Pancreas (tissue), 10 donors: ENCODE measurements at regions not wholly inside any gene's neighbourhood (a gene's known extent, or its start where the extent isn't known, plus 50 kb on each side); places are given as distances from the start of the nearest gene placed in this dataset.
"Not testable (repeated sequence)": the region's sequence is repeated elsewhere in the genome, so short reads cannot be mapped to it uniquely, and the experiment has no call there.

ENCODE experiments used
- ATAC-seq, 4 donors: fragments of 200-7000 bp; cut with Tn5 transposase; one replicate each; pipeline versions ENCODE4 v1.8.0 to v1.9.1; 2020; ENCODE audit warnings: mild to moderate bottlenecking in 4 of 4, moderate library complexity in 4 of 4
- DNase-seq, 6 donors: peaks; one replicate each; pipeline ENCODE4 v3.0.0-alpha.2; 2020
- FAIRE-seq: peaks from 2 replicates; lab custom pipeline; 2012; peaks lifted over from hg19 to GRCh38; lab: Jason Lieb, UNC
- H3K27ac ChIP-seq, 4 donors: fragments of 200-600 bp; sonication (generic); 1 replicate in 3 of 4; 2 replicates in 1 of 4; pipeline versions ENCODE4 v1.5.0 to v1.8.0; 2020
- H3K27me3 ChIP-seq, 4 donors: fragments of 200-600 bp; one replicate each; pipeline ENCODE4 v1.8.0; 2021
- H3K36me3 ChIP-seq, 3 donors: fragments of 200-600 bp; sonication (generic) in 1 of 3; one replicate each; pipeline versions ENCODE4 v1.5.0 to v1.8.0; 2020 to 2021
- H3K4me1 ChIP-seq, 3 donors: fragments of 200-600 bp; one replicate each; pipeline ENCODE4 v1.8.0; 2021
- H3K4me3 ChIP-seq, 4 donors: fragments of 200-600 bp; sonication (generic) in 2 of 4; one replicate each; pipeline versions ENCODE4 v1.5.0 to v1.8.0; 2020 to 2021
- H3K9me3 ChIP-seq, 4 donors: fragments of 200-600 bp; one replicate each; pipeline ENCODE4 v1.8.0; 2021
- CTCF ChIP-seq, 4 donors: fragments of 200-600 bp; sonication (generic) in 3 of 4; IDR thresholded peaks; one replicate each; pipeline versions ENCODE4 v1.5.0 to v1.8.0; 2021; ENCODE audit warnings: antibody characterized with exemption in 4 of 4
- WGBS, 2 donors: extraction: QIAGEN DNeasy Blood & Tissue Kit; methylation state at CpG; one replicate each; pipeline ENCODE4 v1.1.7; 2013; 5-methylcytosine and 5-hydroxymethylcytosine counted together
- intact Hi-C, 3 donors: fragments of 100-400 bp; cut with DNase I; formaldehyde crosslinking; loops; one replicate each; pipeline versions ENCODE4 v1.11.1 to v1.14.2; 2022
- donor health status: healthy with polysubstance abuse.
- donor health status: DM: no; HTN: no; CAD: no; lungs with moderate emphysema.
- donor health status: DM: no; HTN: no; CAD: no.
- donor health status: control.
- donor health status: control.
- donor health status: Bipolar disorder and iron deficiency.
- donor health status: DM: yes; HTN: yes; CAD: no.
- donor health status: DM: no; HTN: no; CAD: no.
- donor health status: DM: no; HTN: no; CAD: no.
- donor health status: DM: yes; HTN: yes; CAD: no.

GRCh38 chr7:136389933-136390332, 412.8 kb upstream of the MTPN start:
- no peaks in the 10 kb centered on the region for H3K36me3 ChIP-seq

GRCh38 chr7:136386876-136387275, 409.7 kb upstream of the MTPN start:
- no peaks in the 10 kb centered on the region for H3K36me3 ChIP-seq
- no peak for TF ChIP-seq CTCF (IDR thresholded peaks at IDR 0.05)
- no peaks in the 10 kb centered on the region for H3K9me3 ChIP-seq
- no peak overlapping the region for H3K27ac ChIP-seq
- DNase-seq (no peak), FAIRE-seq (no peak), ATAC-seq (no peak)
- WGBS, 2 donors: 52 to 59% methylated on average over 2 of the region's 2 CpGs
- H3K4me3 ChIP-seq: no peak overlapping the region
- no peaks in the 10 kb centered on the region for H3K27me3 ChIP-seq
- intact Hi-C loops: no loop called here
- no peaks in the 10 kb centered on the region for H3K4me1 ChIP-seq

More at GRCh38 chr7:136389933-136390332, 412.8 kb upstream of the MTPN start:
- no peak for TF ChIP-seq CTCF (IDR thresholded peaks at IDR 0.05)
- H3K9me3 ChIP-seq: no peaks in the 10 kb centered on the region
- FAIRE-seq (no peak), DNase-seq (no peak), ATAC-seq (peak in 2 of 4 donors; percentile 52 to 70)
- no peak overlapping the region for H3K27ac ChIP-seq
- 31 to 36% methylated on average over 3 of the region's 3 CpGs for WGBS, 2 donors
- H3K27me3 ChIP-seq: no peaks in the 10 kb centered on the region
- no peaks in the 10 kb centered on the region for H3K4me1 ChIP-seq
- intact Hi-C loops: no loop called here
- H3K4me3 ChIP-seq: no peak overlapping the region

GRCh38 chr7:136371409-136371808, 394.2 kb upstream of the MTPN start:
- H3K27ac ChIP-seq, H3K4me3 ChIP-seq, H3K9me3 ChIP-seq, H3K36me3 ChIP-seq, H3K27me3 ChIP-seq, DNase-seq, H3K4me1 ChIP-seq, ATAC-seq, intact Hi-C loops, FAIRE-seq: not testable (repeated sequence)

- Histone ChIP-seq H3K27me3 (no peaks in the 10 kb centered on the region), H3K27ac (no peak overlapping the region), H3K9me3 (no peaks in the 10 kb centered on the region), H3K36me3 (no peaks in the 10 kb centered on the region), H3K4me1 (no peaks in the 10 kb centered on the region), H3K4me3 (no peak overlapping the region)
- DNase-seq: no peak
- FAIRE-seq: no peak
- TF ChIP-seq CTCF (IDR thresholded peaks at IDR 0.05): no peak
- WGBS, 2 donors: 82 to 91% methylated on average over 2 of the region's 2 CpGs
- intact Hi-C loops: no loop called here
- ATAC-seq: no peak
Observed at GRCh38 chr7:136370137-136370536, 393.0 kb upstream of the MTPN start.

GRCh38 chr7:136369225-136369624, 392.1 kb upstream of the MTPN start:
- no peak for DNase-seq

More at GRCh38 chr7:136369225-136369624, 392.1 kb upstream of the MTPN start:
- no peak for ATAC-seq
- WGBS, 2 donors: 44 to 61% methylated on average over 2 of the region's 2 CpGs
- H3K27ac ChIP-seq: no peak overlapping the region
- no peak for TF ChIP-seq CTCF (IDR thresholded peaks at IDR 0.05)
- FAIRE-seq: no peak
- H3K4me1 ChIP-seq: no peaks in the 10 kb centered on the region
- no peaks in the 10 kb centered on the region for H3K27me3 ChIP-seq
- no peaks in the 10 kb centered on the region for H3K36me3 ChIP-seq
- no peak overlapping the region for H3K4me3 ChIP-seq
- H3K9me3 ChIP-seq: no peaks in the 10 kb centered on the region
- intact Hi-C loops: no loop called here
